GM06990 (cell line): ENCODE measurements at regions not wholly inside any gene's neighbourhood (a gene's known extent, or its start where the extent isn't known, plus 50 kb on each side); places are given as distances from the start of the nearest gene placed in this dataset.

ENCODE experiments used
- DNase-seq: peaks from one replicate; pipeline ENCODE4 v3.0.0-alpha.2; 2011; ENCODE audit not compliant: insufficient read length; ENCODE audit errors: extremely low read depth
- H3K27me3 ChIP-seq: replicated peaks from 2 replicates; pipeline ENCODE4 v1.6.0; 2011; ENCODE audit warnings: low read length; ENCODE audit not compliant: control insufficient read depth, insufficient read depth
- H3K36me3 ChIP-seq: 2 replicates; pipeline ENCODE4 v1.5.1; 2011; ENCODE audit warnings: low read length; ENCODE audit not compliant: control insufficient read depth, insufficient read depth
- H3K4me3 ChIP-seq: replicated peaks from 2 replicates; pipeline ENCODE4 v1.5.1; 2011; ENCODE audit warnings: low read depth, mild to moderate bottlenecking, control low read depth, low read length
- TF ChIP-seq, protein P1 (sequence below): IDR thresholded peaks from 2 replicates; pipeline ENCODE4 v1.5.1; 2011; ENCODE audit warnings: low read length, control low read depth, mild to moderate bottlenecking, inconsistent platforms; ENCODE audit not compliant: insufficient read depth, poor library complexity, severe bottlenecking

DNA sequence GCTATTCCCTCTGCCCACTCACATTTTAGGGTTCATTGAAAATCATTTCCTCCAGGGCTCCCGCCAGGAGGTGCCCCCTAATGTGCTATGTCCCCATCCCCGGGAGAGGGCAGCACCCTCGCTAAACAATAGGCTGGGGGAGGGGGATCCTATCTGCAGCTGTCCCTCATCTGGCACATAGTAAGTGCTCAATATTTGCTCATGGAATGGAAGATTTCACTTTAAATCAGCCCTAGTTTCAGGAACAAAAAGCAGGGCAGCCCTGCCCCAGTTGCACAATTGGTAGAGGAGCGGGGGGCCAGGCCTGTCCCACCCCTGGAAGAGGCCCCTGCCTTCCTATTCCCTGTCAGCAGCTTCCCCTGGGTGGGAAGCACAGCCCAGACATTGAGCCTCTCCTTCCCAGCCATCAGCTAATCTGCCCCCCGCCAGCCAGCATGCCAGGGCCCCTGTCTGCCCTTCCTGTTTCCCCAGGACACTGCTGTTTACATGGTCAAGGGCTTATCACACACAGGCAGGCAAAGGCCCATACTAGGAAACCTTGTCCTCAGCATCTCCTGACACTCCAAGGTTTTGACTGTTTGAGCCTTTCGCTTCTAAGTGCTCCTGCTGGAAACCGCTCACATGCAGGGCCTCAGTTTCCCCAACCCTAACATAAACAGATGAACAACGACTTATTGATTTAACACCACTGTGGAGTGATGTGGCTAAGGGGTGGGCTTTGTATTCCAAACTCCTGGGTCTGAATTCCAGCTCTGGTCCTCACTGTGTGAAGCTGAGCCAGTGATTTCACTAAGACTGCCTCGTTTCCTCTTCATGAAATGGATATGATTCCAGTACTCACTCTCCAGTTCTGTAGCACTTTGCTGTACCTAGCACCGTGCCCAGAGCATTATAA, 130.7 kb upstream of the ZMIZ1 start:
- no peaks in the 10 kb centered on the region for H3K27me3 ChIP-seq
- H3K36me3 ChIP-seq, result no peaks in the 10 kb centered on the region
- no peak for DNase-seq
- TF ChIP-seq, protein P1, sequence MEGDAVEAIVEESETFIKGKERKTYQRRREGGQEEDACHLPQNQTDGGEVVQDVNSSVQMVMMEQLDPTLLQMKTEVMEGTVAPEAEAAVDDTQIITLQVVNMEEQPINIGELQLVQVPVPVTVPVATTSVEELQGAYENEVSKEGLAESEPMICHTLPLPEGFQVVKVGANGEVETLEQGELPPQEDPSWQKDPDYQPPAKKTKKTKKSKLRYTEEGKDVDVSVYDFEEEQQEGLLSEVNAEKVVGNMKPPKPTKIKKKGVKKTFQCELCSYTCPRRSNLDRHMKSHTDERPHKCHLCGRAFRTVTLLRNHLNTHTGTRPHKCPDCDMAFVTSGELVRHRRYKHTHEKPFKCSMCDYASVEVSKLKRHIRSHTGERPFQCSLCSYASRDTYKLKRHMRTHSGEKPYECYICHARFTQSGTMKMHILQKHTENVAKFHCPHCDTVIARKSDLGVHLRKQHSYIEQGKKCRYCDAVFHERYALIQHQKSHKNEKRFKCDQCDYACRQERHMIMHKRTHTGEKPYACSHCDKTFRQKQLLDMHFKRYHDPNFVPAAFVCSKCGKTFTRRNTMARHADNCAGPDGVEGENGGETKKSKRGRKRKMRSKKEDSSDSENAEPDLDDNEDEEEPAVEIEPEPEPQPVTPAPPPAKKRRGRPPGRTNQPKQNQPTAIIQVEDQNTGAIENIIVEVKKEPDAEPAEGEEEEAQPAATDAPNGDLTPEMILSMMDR, result peak; percentile 34
- H3K4me3 ChIP-seq, result no peak overlapping the region

DNA sequence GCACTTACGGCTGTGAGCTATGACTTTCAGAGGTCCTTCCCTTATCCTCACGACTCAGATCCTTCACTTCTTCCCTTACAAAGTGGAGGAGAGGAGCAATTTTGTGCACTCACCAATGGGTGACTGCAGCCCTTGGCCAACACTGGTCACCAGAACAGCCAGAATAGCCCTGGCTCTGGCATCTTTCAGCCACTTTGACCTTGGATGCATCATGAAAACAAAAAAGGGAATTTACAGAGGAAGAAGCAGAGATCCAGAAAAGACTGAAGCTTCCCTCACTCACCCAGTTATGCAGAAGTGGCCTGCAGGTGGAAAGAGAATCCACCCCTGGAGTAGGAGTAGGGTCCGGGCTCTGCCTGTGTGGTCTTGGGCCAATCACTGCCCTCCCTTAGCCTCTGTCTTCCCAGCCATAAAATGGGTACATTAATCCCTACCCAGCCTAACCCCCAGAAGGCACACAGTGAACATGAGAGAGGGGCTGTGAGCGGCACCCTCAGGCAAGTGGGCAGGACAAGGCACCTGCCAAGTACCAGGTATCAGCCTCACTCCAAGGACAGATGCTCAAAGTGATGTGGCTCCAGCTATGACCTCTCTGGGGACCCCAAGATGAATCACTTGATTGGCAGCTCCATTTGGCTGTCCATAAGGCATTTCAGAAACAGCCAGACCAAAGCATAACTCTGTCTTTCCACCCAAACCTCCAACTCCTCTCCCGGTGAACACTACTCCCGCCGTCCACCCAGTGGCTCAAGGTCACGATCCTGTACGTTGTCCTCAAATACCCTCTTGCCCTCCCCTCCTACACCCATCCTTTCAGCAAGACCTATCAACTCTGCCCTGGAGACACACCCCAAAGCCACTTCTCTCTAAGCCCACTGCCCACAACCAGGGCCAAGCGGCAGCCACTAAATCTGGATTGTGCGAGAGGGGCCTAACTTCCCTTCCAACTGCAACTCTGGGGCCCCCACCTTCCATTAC, 129.8 kb upstream of the ZMIZ1 start:
- Histone ChIP-seq H3K4me3 (no peak overlapping the region), H3K27me3 (no peaks in the 10 kb centered on the region), H3K36me3 (no peaks in the 10 kb centered on the region)
- no peak for DNase-seq
- TF ChIP-seq, protein P1, result no peak

DNA sequence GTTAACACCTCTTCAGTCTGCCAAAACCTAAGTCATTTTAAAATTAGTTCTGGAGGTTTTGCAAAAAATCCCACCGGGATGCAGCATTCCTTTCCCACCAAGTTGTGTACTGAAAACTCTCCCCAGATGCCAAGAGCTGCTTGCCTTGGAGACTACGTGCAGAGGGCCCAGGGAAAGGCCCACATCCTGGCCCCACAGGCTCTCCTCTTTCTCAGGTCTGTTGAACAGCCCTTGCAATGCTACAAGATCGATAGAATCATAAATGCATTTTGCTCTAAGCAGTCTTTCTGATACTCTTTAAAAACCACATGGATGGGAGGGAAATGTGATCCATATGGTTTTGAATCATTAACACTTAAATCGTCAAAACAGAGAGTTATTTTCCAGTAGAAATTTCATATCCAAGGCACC, 126.7 kb upstream of the ZMIZ1 start:
- DNase-seq, result no peak
- TF ChIP-seq, protein P1, result no peak
- Histone ChIP-seq H3K27me3 (peaks cover 2% of the 10 kb centered on the region), H3K36me3 (no peaks in the 10 kb centered on the region), H3K4me3 (no peak overlapping the region)

GRCh38 chr10:78944723-78945312, 123.9 kb upstream of the ZMIZ1 start:
- DNase-seq, result no peak
- TF ChIP-seq, protein P1, result no peak
- no peak overlapping the region for H3K4me3 ChIP-seq
- H3K27me3 ChIP-seq, result peaks cover 2% of the 10 kb centered on the region
- H3K36me3 ChIP-seq, result no peaks in the 10 kb centered on the region

GRCh38 chr10:78945838-78946237, 122.9 kb upstream of the ZMIZ1 start:
- peaks cover 2% of the 10 kb centered on the region for H3K27me3 ChIP-seq
- TF ChIP-seq, protein P1, result no peak
- no peak overlapping the region for H3K4me3 ChIP-seq
- DNase-seq, result no peak
- no peaks in the 10 kb centered on the region for H3K36me3 ChIP-seq
